T47D (cell line): ENCODE measurements at regions not wholly inside any gene's neighbourhood (a gene's known extent, or its start where the extent isn't known, plus 50 kb on each side); places are given as distances from the start of the nearest gene placed in this dataset.

Experiments used
- DNase-seq, 2 experiments: peaks; one replicate each; pipeline versions ENCODE4 v3.0.0 to v3.0.0-alpha.2; 2011 to 2012; ENCODE audit warnings: low read depth in 1 of 2, low spot score in 1 of 2
- JUND ChIP-seq: IDR thresholded peaks from 2 replicates; pipeline ENCODE4 v1.6.1; 2012; ENCODE audit warnings: low read depth
- in situ Hi-C: cut with HindIII; loops from 2 replicates; pipeline ENCODE4 v1.10.0; 2016; ENCODE audit warnings: low sequenced_read_pairs, low pct_unique_long_range_greater_than_20kb

- no peak for DNase-seq
- in situ Hi-C loops = no loop called here
- TF ChIP-seq JUND = no peak
These were observed 201.5 kb downstream of the DACT1 start for GRCh38 chr14:58839233-58839632.

- no peak for DNase-seq
- in situ Hi-C loops = no loop called here
These were observed 206.8 kb downstream of the DACT1 start for GRCh38 chr14:58844544-58844943.

GRCh38 chr14:58846682-58847465, 209.1 kb downstream of the DACT1 start:
- no peak for DNase-seq
- TF ChIP-seq JUND = no peak
- in situ Hi-C loops = no loop called here

More at GRCh38 chr14:58844544-58844943, 206.8 kb downstream of the DACT1 start:
- TF ChIP-seq JUND = no peak

- in situ Hi-C loops = no loop called here
- TF ChIP-seq JUND = no peak
- no peak for DNase-seq
These were observed 210.6 kb downstream of the DACT1 start for GRCh38 chr14:58848365-58848764.

- in situ Hi-C loops = no loop called here
- DNase-seq = no peak
- no peak for TF ChIP-seq JUND
These were observed 211.8 kb downstream of the DACT1 start for GRCh38 chr14:58849601-58850000.

GRCh38 chr14:58850011-58850410, 212.2 kb downstream of the DACT1 start:
- DNase-seq = no peak
- in situ Hi-C loops = no loop called here
- no peak for TF ChIP-seq JUND

GRCh38 chr14:58861586-58861985, 223.8 kb downstream of the DACT1 start:
- no peak for DNase-seq
- in situ Hi-C loops = no loop called here
- no peak for TF ChIP-seq JUND

GRCh38 chr14:58862416-58863160, 224.8 kb downstream of the DACT1 start:
- in situ Hi-C loops = no loop called here
- no peak for DNase-seq
- no peak for TF ChIP-seq JUND

GRCh38 chr14:58863661-58864345, 226.0 kb downstream of the DACT1 start:
- in situ Hi-C loops = no loop called here
- no peak for DNase-seq
- no peak for TF ChIP-seq JUND

GRCh38 chr14:58864751-58865513, 227.2 kb downstream of the DACT1 start:
- DNase-seq = peak in 1 of 2 experiments; percentile 21

GRCh38 chr14:58865514-58866281, 227.9 kb downstream of the DACT1 start:
- in situ Hi-C loops = no loop called here
- no peak for TF ChIP-seq JUND
- DNase-seq = no peak

More at GRCh38 chr14:58864751-58865513, 227.2 kb downstream of the DACT1 start:
- in situ Hi-C loops = no loop called here
- TF ChIP-seq JUND = no peak
